NCI-H748 (cell line): ENCODE measurements at regions not wholly inside any gene's neighbourhood (a gene's known extent, or its start where the extent isn't known, plus 50 kb on each side); places are given as distances from the start of the nearest gene placed in this dataset.

Experiments used
- DNase-seq: peaks from one replicate; lab custom pipeline; 2025; ENCODE audit not compliant: unreplicated experiment; lab: John Stamatoyannopoulos, UW

GRCh38 chr2:235257590-235257989 is 236.3 kb upstream of the AGAP1 start:
- DNase-seq, result no peak

- DNase-seq, result no peak
These were observed 231.1 kb upstream of the AGAP1 start for GRCh38 chr2:235262750-235263149.

GRCh38 chr2:235263205-235264120 is 230.4 kb upstream of the AGAP1 start:
- peak; percentile 62 for DNase-seq

GRCh38 chr2:235264121-235264493 is 229.7 kb upstream of the AGAP1 start:
- no peak for DNase-seq

- DNase-seq, result no peak
These were observed 229.3 kb upstream of the AGAP1 start for GRCh38 chr2:235264512-235264911.

GRCh38 chr2:235265348-235265965 is 228.4 kb upstream of the AGAP1 start:
- no peak for DNase-seq

- DNase-seq, result no peak
These were observed 226.6 kb upstream of the AGAP1 start for GRCh38 chr2:235267251-235267650.

GRCh38 chr2:235268535-235268934 is 225.3 kb upstream of the AGAP1 start:
- no peak for DNase-seq

- no peak for DNase-seq
These were observed 223.6 kb upstream of the AGAP1 start for GRCh38 chr2:235270291-235270690.

GRCh38 chr2:235270956-235271355 is 222.9 kb upstream of the AGAP1 start:
- no peak for DNase-seq

- no peak for DNase-seq
These were observed 221.9 kb upstream of the AGAP1 start for GRCh38 chr2:235271936-235272335.

- no peak for DNase-seq
These were observed 219.8 kb upstream of the AGAP1 start for GRCh38 chr2:235274023-235274422.

- DNase-seq, result no peak
These were observed 216.4 kb upstream of the AGAP1 start for GRCh38 chr2:235277485-235277884.

GRCh38 chr2:235278771-235279355 is 215.0 kb upstream of the AGAP1 start:
- DNase-seq, result no peak

GRCh38 chr2:235279965-235280364 is 213.9 kb upstream of the AGAP1 start:
- no peak for DNase-seq

GRCh38 chr2:235283246-235283645 is 210.6 kb upstream of the AGAP1 start:
- DNase-seq, result no peak

GRCh38 chr2:235286622-235287374 is 207.0 kb upstream of the AGAP1 start:
- DNase-seq, result no peak

- no peak for DNase-seq
These were observed 206.5 kb upstream of the AGAP1 start for GRCh38 chr2:235287375-235287733.

GRCh38 chr2:235291461-235291860 is 202.4 kb upstream of the AGAP1 start:
- DNase-seq, result no peak

- DNase-seq, result peak; percentile 17
These were observed 200.8 kb upstream of the AGAP1 start for GRCh38 chr2:235293061-235293460.

GRCh38 chr2:235295831-235296230 is 198.0 kb upstream of the AGAP1 start:
- DNase-seq, result no peak
